Panc1 (cell line): ENCODE measurements at regions not wholly inside any gene's neighbourhood (a gene's known extent, or its start where the extent isn't known, plus 50 kb on each side); places are given as distances from the start of the nearest gene placed in this dataset.

Experiments
- ATAC-seq: fragments of 200-7000 bp; cut with Tn5 transposase; 2 replicates; pipeline ENCODE4 v1.9.1; 2020; ENCODE audit warnings: mild to moderate bottlenecking, moderate library complexity
- BruUV-seq: library from RNA; stranded (reverse); fragments of 400-500 nt; replicated peaks from 2 replicates; lab custom pipeline; 2021; lab: Mats Ljungman, UMichigan
- CTCF ChIA-PET: fragments of 300-600 bp; sonication (Branson Sonifier 250); formaldehyde crosslinking; loops from one replicate; lab custom pipeline; 2022; ENCODE audit warnings: antibody characterized with exemption; lab: Charles Lee
- POLR2A ChIA-PET: fragments of 300-600 bp; sonication (Branson Sonifier 250); formaldehyde crosslinking; loops from one replicate; lab custom pipeline; 2022; ENCODE audit warnings: antibody characterized with exemption; lab: Charles Lee
- DNase-seq: peaks from one replicate; pipeline ENCODE4 v3.0.0-alpha.2; 2010; ENCODE audit warnings: low read depth, low spot score
- H3K27ac ChIP-seq: 2 replicates; pipeline ENCODE4 v1.5.1; 2011; ENCODE audit warnings: mild to moderate bottlenecking, low read length, inconsistent platforms
- H3K27me3 ChIP-seq: fragments of 200-500 bp; sonication (Bioruptor generic); 2 replicates; pipeline ENCODE4 v1.6.0; 2014; ENCODE audit warnings: low read length, inconsistent platforms; ENCODE audit not compliant: control insufficient read depth, insufficient read depth
- H3K36me3 ChIP-seq: fragments of 200-500 bp; sonication (Bioruptor generic); 2 replicates; pipeline ENCODE4 v1.5.1; 2014; ENCODE audit warnings: inconsistent platforms, mild to moderate bottlenecking, low read length, moderate library complexity; ENCODE audit not compliant: control insufficient read depth, insufficient read depth
- H3K4me1 ChIP-seq: 2 replicates; pipeline ENCODE4 v1.5.1; 2011; ENCODE audit warnings: inconsistent platforms, mild to moderate bottlenecking, low read length, moderate library complexity; ENCODE audit not compliant: control insufficient read depth, insufficient read depth
- H3K4me3 ChIP-seq, 2 experiments: 2 replicates each; pipeline ENCODE4 v1.5.1; 2011 to 2012; ENCODE audit warnings: low read depth in 2 of 2, low read length in 2 of 2, mild to moderate bottlenecking in 2 of 2, inconsistent platforms in 1 of 2, moderate library complexity in 1 of 2
- H3K9me3 ChIP-seq: fragments of 200-500 bp; sonication (Bioruptor generic); 2 replicates; pipeline ENCODE4 v1.5.1; 2014; ENCODE audit warnings: low read depth, mild to moderate bottlenecking, inconsistent platforms, low read length, moderate library complexity; ENCODE audit not compliant: control insufficient read depth, insufficient read depth
- CTCF ChIP-seq: fragments of 450-650 bp; IDR thresholded peaks from 2 replicates; pipeline ENCODE4 v1.5.1; 2017; ENCODE audit warnings: mild to moderate bottlenecking
- POLR2AphosphoS5 ChIP-seq: IDR thresholded peaks from 2 replicates; pipeline ENCODE4 v1.6.1; 2012; ENCODE audit warnings: mild to moderate bottlenecking, low read depth, low read length, moderate library complexity
- REST ChIP-seq, 2 experiments: IDR thresholded peaks; 2 replicates each; pipeline ENCODE4 v1.6.1; 2011 to 2012; ENCODE audit warnings: low read depth in 2 of 2, control low read depth in 1 of 2, low read length in 1 of 2, mild to moderate bottlenecking in 1 of 2, moderate library complexity in 1 of 2; ENCODE audit not compliant: insufficient read depth in 1 of 2
- SIN3A ChIP-seq: IDR thresholded peaks from 2 replicates; pipeline ENCODE4 v1.6.1; 2012; ENCODE audit warnings: low read depth, mild to moderate bottlenecking, low read length, moderate library complexity, borderline replicate concordance; ENCODE audit not compliant: insufficient read depth
- TCF7L2 ChIP-seq: IDR thresholded peaks from 2 replicates; pipeline ENCODE4 v1.6.1; 2011; ENCODE audit warnings: mild to moderate bottlenecking, low read depth, low read length, inconsistent platforms
- in situ Hi-C: cut with HindIII; loops from 2 replicates; pipeline ENCODE4 v1.10.0; 2016; ENCODE audit warnings: low sequenced_read_pairs, low pct_unique_long_range_greater_than_20kb
- intact Hi-C: fragments of 100-400 bp; cut with micrococcal nuclease; formaldehyde crosslinking; loops from one replicate; pipeline ENCODE4 v1.10.0; 2022; ENCODE audit not compliant: unreplicated experiment

- intact Hi-C loops (no loop called here), in situ Hi-C loops (no loop called here)
- Histone ChIP-seq H3K9me3 (no peaks in the 10 kb centered on the region), H3K4me1 (no peaks in the 10 kb centered on the region), H3K4me3 (no peak overlapping the region), H3K36me3 (no peaks in the 10 kb centered on the region), H3K27me3 (no peaks in the 10 kb centered on the region; the same call in 1 of the 2 replicates), H3K27ac (no peak overlapping the region)
- TF ChIP-seq CTCF, result no peak
- TF ChIP-seq REST (IDR thresholded peaks at IDR 0.05; ENCODE audit: insufficient read depth in 1 of 2, low read depth in 2 of 2, low read length in 1 of 2), result no peak
- no peak for TF ChIP-seq SIN3A
- TF ChIP-seq POLR2AphosphoS5, result no peak
- no peak for TF ChIP-seq TCF7L2
- no peak for ATAC-seq
- POLR2A ChIA-PET, result no interaction called here
- CTCF ChIA-PET, result no interaction called here
- no peak for DNase-seq
- no TSS peak for BruUV-seq
Measured at GRCh38 chr12:128007250-128007649, 259.7 kb upstream of the TMEM132C start.

- in situ Hi-C loops, result no loop called here
Measured at GRCh38 chr12:128008341-128008740, 258.6 kb upstream of the TMEM132C start.

More at GRCh38 chr12:128008341-128008740, 258.6 kb upstream of the TMEM132C start:
- H3K36me3 ChIP-seq, result no peaks in the 10 kb centered on the region
- ChIA-PET CTCF (no interaction called here), POLR2A (no interaction called here)
- DNase-seq (no peak), ATAC-seq (no peak)
- H3K27me3 ChIP-seq, result no peaks in the 10 kb centered on the region; the same call in 1 of the 2 replicates
- H3K4me3 ChIP-seq, result no peak overlapping the region
- H3K4me1 ChIP-seq, result no peaks in the 10 kb centered on the region
- TF ChIP-seq REST (IDR thresholded peaks at IDR 0.05; ENCODE audit: insufficient read depth in 1 of 2, low read depth in 2 of 2, low read length in 1 of 2) (no peak), TCF7L2 (no peak), CTCF (no peak), SIN3A (no peak), POLR2AphosphoS5 (no peak)
- intact Hi-C loops, result no loop called here
- no peaks in the 10 kb centered on the region for H3K9me3 ChIP-seq
- no TSS peak for BruUV-seq
- no peak overlapping the region for H3K27ac ChIP-seq
